HepG2 (cell line): ENCODE measurements at regions not wholly inside any gene's neighbourhood (a gene's known extent, or its start where the extent isn't known, plus 50 kb on each side); places are given as distances from the start of the nearest gene placed in this dataset.

Source experiments
- ATAC-seq: fragments of 200-7000 bp; cut with Tn5 transposase; 3 replicates; pipeline ENCODE4 v1.9.1; 2020; ENCODE audit warnings: mild to moderate bottlenecking, moderate library complexity
- BruUV-seq: library from RNA; stranded (reverse); fragments of 400-500 nt; replicated peaks from 2 replicates; lab custom pipeline; 2021; lab: Mats Ljungman, UMichigan
- CTCF ChIA-PET: fragments of 300-600 bp; formaldehyde crosslinking; extraction: SDS; loops from one replicate; lab custom pipeline; 2021; ENCODE audit warnings: low total read pairs, inconsistent platforms, low intra/inter-chr PET ratio; lab: Yijun Ruan, JAX
- POLR2A ChIA-PET: fragments of 350-600 bp; sonication (Branson Sonifier 250); formaldehyde crosslinking; loops from one replicate; lab custom pipeline; 2020; ENCODE audit warnings: antibody characterized with exemption, inconsistent platforms; lab: Yijun Ruan, JAX
- DNase-seq: peaks from one replicate; pipeline ENCODE4 v3.0.0-alpha.2; 2015; ENCODE audit warnings: low spot score
- FAIRE-seq: peaks from 3 replicates; lab custom pipeline; 2011; peaks lifted over from hg19 to GRCh38; lab: Jason Lieb, UNC
- H2AFZ ChIP-seq: one replicate; pipeline ENCODE4 v1.6.1; 2011; ENCODE audit warnings: low read length, inconsistent platforms
- H3K27ac ChIP-seq: fragments of 300-600 bp; 3 replicates; pipeline ENCODE4 v1.8.0; 2011; ENCODE audit warnings: mixed run types, mild to moderate bottlenecking, mixed read lengths, low read length, inconsistent platforms; ENCODE audit not compliant: insufficient read depth; ENCODE audit errors: extremely low read length
- H3K27me3 ChIP-seq, 2 experiments: fragments of 200-600 bp in 1 of 2; 2 replicates in 1 of 2; 3 replicates in 1 of 2; pipeline versions ENCODE4 v1.6.0 to v1.8.0; 2011; ENCODE audit warnings: low read length in 2 of 2, mild to moderate bottlenecking in 2 of 2, moderate library complexity in 2 of 2, inconsistent platforms in 1 of 2; ENCODE audit not compliant: insufficient read depth in 2 of 2, control insufficient read depth in 1 of 2
- H3K36me3 ChIP-seq, 2 experiments: fragments of 200-600 bp in 1 of 2; replicated peaks in 1 of 2; 2 replicates in 1 of 2; 3 replicates in 1 of 2; pipeline versions ENCODE4 v1.5.1 to v1.8.0; 2011; ENCODE audit warnings: low read length in 2 of 2, inconsistent platforms in 1 of 2; ENCODE audit not compliant: insufficient read depth in 2 of 2, control insufficient read depth in 1 of 2
- H3K4me1 ChIP-seq: 2 replicates; pipeline ENCODE4 v1.5.1; 2012; ENCODE audit warnings: low read length, inconsistent platforms; ENCODE audit not compliant: insufficient read depth
- H3K4me2 ChIP-seq: 2 replicates; pipeline ENCODE4 v1.6.0; 2011; ENCODE audit warnings: low read depth, low read length, inconsistent platforms
- H3K4me3 ChIP-seq, 3 experiments: fragments of 200-600 bp in 1 of 3; sonication (generic), shearing (Covaris generic) in 1 of 3; replicated peaks in 1 of 3; 2 replicates each; pipeline ENCODE4 v1.5.1; 2011 to 2016; ENCODE audit warnings: low read length in 3 of 3, inconsistent platforms in 2 of 3, low read depth in 2 of 3, mild to moderate bottlenecking in 2 of 3, control low read depth in 1 of 3, mixed read lengths in 1 of 3; ENCODE audit not compliant: insufficient read depth in 1 of 3
- H3K79me2 ChIP-seq: one replicate; pipeline ENCODE4 v1.6.1; 2011; ENCODE audit warnings: low read length, inconsistent platforms; ENCODE audit not compliant: insufficient read depth
- H3K9ac ChIP-seq: 2 replicates; pipeline ENCODE4 v1.6.0; 2011; ENCODE audit warnings: mild to moderate bottlenecking, low read depth, low read length, inconsistent platforms; ENCODE audit not compliant: insufficient read depth
- H3K9me3 ChIP-seq: 2 replicates; pipeline ENCODE4 v1.5.1; 2012; ENCODE audit warnings: mild to moderate bottlenecking, low read length
- H4K20me1 ChIP-seq: 2 replicates; pipeline ENCODE4 v1.6.0; 2011; ENCODE audit warnings: inconsistent platforms, mild to moderate bottlenecking, low read length, moderate library complexity; ENCODE audit not compliant: insufficient read depth
- ETV5 ChIP-seq: IDR thresholded peaks from 2 replicates; pipeline ENCODE4 v1.6.1; 2018; ENCODE audit warnings: missing biosample characterization, missing genetic modification reagents, inconsistent platforms, borderline replicate concordance
- GATAD2A ChIP-seq: IDR thresholded peaks from 2 replicates; pipeline ENCODE4 v1.6.1; 2016
- MIER3 ChIP-seq: IDR thresholded peaks from 2 replicates; pipeline ENCODE4 v1.6.1; 2016; ENCODE audit warnings: missing compliant biosample characterization, borderline replicate concordance
- NFRKB ChIP-seq: fragments of 450-650 bp; IDR thresholded peaks from 2 replicates; pipeline ENCODE4 v1.6.1; 2017
- NR2F2 ChIP-seq: IDR thresholded peaks from 2 replicates; pipeline ENCODE4 v1.6.1; 2012; ENCODE audit warnings: low read depth, inconsistent platforms, borderline replicate concordance
- PAF1 ChIP-seq: IDR thresholded peaks from 2 replicates; pipeline ENCODE4 v1.6.1; 2016; ENCODE audit warnings: missing genetic modification reagents, missing compliant biosample characterization
- PAWR ChIP-seq: sonication (generic); formaldehyde crosslinking; IDR thresholded peaks from 2 replicates; pipeline ENCODE4 v1.4.0; 2020; ENCODE audit warnings: missing genetic modification reagents, mild to moderate bottlenecking, borderline replicate concordance
- RCOR2 ChIP-seq: IDR thresholded peaks from 2 replicates; pipeline ENCODE4 v1.6.1; 2016; ENCODE audit warnings: missing biosample characterization, missing genetic modification reagents
- RFXAP ChIP-seq: sonication (generic); formaldehyde crosslinking; IDR thresholded peaks from 2 replicates; pipeline ENCODE4 v1.4.0; 2020; ENCODE audit warnings: missing genetic modification reagents, borderline replicate concordance
- SYNCRIP ChIP-seq: fragments of 200-400 bp; formaldehyde crosslinking; IDR thresholded peaks from 2 replicates; pipeline ENCODE4 v1.6.1; 2018; ENCODE audit warnings: mild to moderate bottlenecking, low read depth, low read length; ENCODE audit not compliant: insufficient read depth
- TARDBP ChIP-seq: sonication (generic); formaldehyde crosslinking; IDR thresholded peaks from 2 replicates; pipeline ENCODE4 v1.8.0; 2022; ENCODE audit warnings: mild to moderate bottlenecking, missing genetic modification reagents
- TBL1XR1 ChIP-seq: fragments of 150-350 bp; IDR thresholded peaks from 2 replicates; pipeline ENCODE4 v1.6.1; 2014; ENCODE audit warnings: borderline replicate concordance, low read length; ENCODE audit not compliant: partially characterized antibody
- YY1 ChIP-seq: IDR thresholded peaks from 2 replicates; pipeline ENCODE4 v1.6.1; 2011; ENCODE audit warnings: low read length, low read depth, moderate library complexity, mild to moderate bottlenecking; ENCODE audit not compliant: insufficient read depth, insufficient replicate concordance
- ZBTB8A ChIP-seq: sonication (generic); formaldehyde crosslinking; IDR thresholded peaks from 2 replicates; pipeline ENCODE4 v1.4.0; 2020; ENCODE audit warnings: mild to moderate bottlenecking, low read depth, missing genetic modification reagents, borderline replicate concordance
- ZNF143 ChIP-seq: sonication (generic); formaldehyde crosslinking; IDR thresholded peaks from 2 replicates; pipeline ENCODE4 v1.4.0; 2020; ENCODE audit warnings: missing genetic modification reagents
- ZNF317 ChIP-seq: sonication (generic); formaldehyde crosslinking; IDR thresholded peaks from 2 replicates; pipeline ENCODE4 v1.5.0; 2020; ENCODE audit warnings: mild to moderate bottlenecking, missing genetic modification reagents
- ZNF616 ChIP-seq: sonication (generic); formaldehyde crosslinking; IDR thresholded peaks from 2 replicates; pipeline ENCODE4 v1.5.0; 2020; ENCODE audit warnings: low read depth, mild to moderate bottlenecking, missing genetic modification reagents
- ZNF644 ChIP-seq: IDR thresholded peaks from 2 replicates; pipeline ENCODE4 v1.6.1; 2016; ENCODE audit warnings: low read depth
- WGBS: methylation state at CpG from one replicate; pipeline ENCODE4 v1.1.6; 2017; ENCODE audit warnings: low lambda C conversion rate; 5-methylcytosine and 5-hydroxymethylcytosine counted together
- in situ Hi-C: cut with HindIII; loops from 2 replicates; pipeline ENCODE4 v1.10.0; 2017; ENCODE audit warnings: low pct_unique_long_range_greater_than_20kb; ENCODE audit not compliant: extremely low pct_ligation_motif_present
- intact Hi-C: fragments of 100-400 bp; cut with micrococcal nuclease; formaldehyde crosslinking; loops from one replicate; pipeline ENCODE4 v1.10.0; 2022; ENCODE audit not compliant: unreplicated experiment
- TF ChIP-seq, protein P1 (sequence below): sonication (generic); formaldehyde crosslinking; IDR thresholded peaks from 2 replicates; pipeline ENCODE4 v1.4.0; 2020; ENCODE audit warnings: mild to moderate bottlenecking, missing genetic modification reagents
- TF ChIP-seq, protein P2 (sequence below): sonication (generic); formaldehyde crosslinking; IDR thresholded peaks from 2 replicates; pipeline ENCODE4 v1.5.0; 2020; ENCODE audit warnings: missing genetic modification reagents

DNA sequence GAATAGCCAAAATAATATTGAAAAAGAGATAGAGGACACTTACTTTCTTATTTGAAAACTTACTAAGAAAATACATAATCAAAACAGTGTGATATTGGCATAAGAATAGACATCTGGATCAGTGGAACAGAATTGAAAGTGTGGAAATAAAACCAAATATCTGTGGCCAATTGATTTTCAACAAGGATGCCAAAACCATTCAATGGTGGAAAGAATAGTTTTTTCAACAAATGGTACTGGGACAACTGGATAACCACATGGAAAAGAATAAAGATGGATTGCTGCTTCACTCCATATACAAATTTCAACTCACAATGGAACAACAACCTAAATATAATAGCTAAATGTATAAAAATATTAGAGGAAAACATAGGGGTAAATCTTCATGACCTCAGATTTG is 152.5 kb upstream of the GPR149 start:
- no peaks in the 10 kb centered on the region for H4K20me1 ChIP-seq
- no peak overlapping the region for H3K9ac ChIP-seq
- ATAC-seq (no peak), FAIRE-seq (no peak), DNase-seq (no peak)
- ChIA-PET POLR2A (no interaction called here), CTCF (no interaction called here)
- H2AFZ ChIP-seq = no peak overlapping the region
- in situ Hi-C loops (no loop called here), intact Hi-C loops (no loop called here)
- no peaks in the 10 kb centered on the region for H3K79me2 ChIP-seq
- no peaks in the 10 kb centered on the region for H3K27me3 ChIP-seq
- no peak overlapping the region for H3K27ac ChIP-seq
- no peaks in the 10 kb centered on the region for H3K4me1 ChIP-seq
- no peak overlapping the region for H3K4me2 ChIP-seq
- H3K9me3 ChIP-seq = no peaks in the 10 kb centered on the region
- H3K36me3 ChIP-seq = no peaks in the 10 kb centered on the region
- no TSS peak for BruUV-seq
- H3K4me3 ChIP-seq = no peak overlapping the region
- TF ChIP-seq TBL1XR1 = no peak
- TF ChIP-seq TARDBP (CRISPR knock-in tag) = no peak
- TF ChIP-seq RFXAP (CRISPR knock-in tag) = no peak
- TF ChIP-seq, protein P1, sequence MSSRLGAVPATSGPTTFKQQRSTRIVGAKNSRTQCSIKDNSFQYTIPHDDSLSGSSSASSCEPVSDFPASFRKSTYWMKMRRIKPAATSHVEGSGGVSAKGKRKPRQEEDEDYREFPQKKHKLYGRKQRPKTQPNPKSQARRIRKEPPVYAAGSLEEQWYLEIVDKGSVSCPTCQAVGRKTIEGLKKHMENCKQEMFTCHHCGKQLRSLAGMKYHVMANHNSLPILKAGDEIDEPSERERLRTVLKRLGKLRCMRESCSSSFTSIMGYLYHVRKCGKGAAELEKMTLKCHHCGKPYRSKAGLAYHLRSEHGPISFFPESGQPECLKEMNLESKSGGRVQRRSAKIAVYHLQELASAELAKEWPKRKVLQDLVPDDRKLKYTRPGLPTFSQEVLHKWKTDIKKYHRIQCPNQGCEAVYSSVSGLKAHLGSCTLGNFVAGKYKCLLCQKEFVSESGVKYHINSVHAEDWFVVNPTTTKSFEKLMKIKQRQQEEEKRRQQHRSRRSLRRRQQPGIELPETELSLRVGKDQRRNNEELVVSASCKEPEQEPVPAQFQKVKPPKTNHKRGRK = no peak
- no peak for TF ChIP-seq SYNCRIP

DNA sequence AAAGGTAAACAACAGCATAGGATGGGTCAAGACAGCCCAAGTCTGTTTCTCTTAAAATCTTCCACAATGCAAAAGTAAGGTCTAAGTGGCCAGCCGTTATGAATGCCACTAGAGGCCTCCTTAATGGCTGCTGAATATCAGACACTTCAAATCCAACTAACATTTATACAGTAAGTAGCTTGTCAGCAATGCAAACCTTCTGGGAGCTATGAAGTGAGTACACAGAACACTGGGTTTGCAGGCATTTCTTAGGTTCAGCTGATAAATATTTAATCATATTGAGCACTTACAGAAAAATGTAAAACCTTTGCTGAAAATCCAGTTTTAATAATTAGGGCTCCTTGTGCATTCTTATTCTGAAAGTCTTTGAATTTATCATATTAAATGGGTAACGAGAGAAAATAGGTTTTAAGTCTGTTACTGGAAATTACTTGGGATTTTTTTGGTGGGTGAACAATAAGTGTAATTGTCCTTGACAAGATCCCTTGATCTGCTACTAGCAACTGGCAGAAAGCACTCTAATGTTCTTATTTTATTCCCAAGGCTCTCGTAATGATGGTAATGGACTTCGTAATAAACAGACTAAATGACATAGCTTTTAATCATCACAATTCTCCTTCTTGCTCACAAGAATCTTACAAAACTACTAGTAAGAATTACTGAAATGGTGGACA is 141.7 kb upstream of the GPR149 start:
- intact Hi-C loops = no loop called here
- DNase-seq (no peak), FAIRE-seq (no peak), ATAC-seq (no peak)
- 4% methylated on average over 4 of the region's 4 CpGs for WGBS
- BruUV-seq = no TSS peak
- ChIA-PET CTCF (no interaction called here), POLR2A (no interaction called here)
- Histone ChIP-seq H3K4me3 (no peak overlapping the region), H3K27ac (no peak overlapping the region), H2AFZ (no peak overlapping the region), H3K27me3 (no peaks in the 10 kb centered on the region), H3K79me2 (no peaks in the 10 kb centered on the region), H3K4me1 (no peaks in the 10 kb centered on the region), H3K4me2 (no peak overlapping the region), H3K9me3 (peaks cover 17% of the 10 kb centered on the region; the same call in 1 of the 2 replicates), H3K36me3 (no peaks in the 10 kb centered on the region), H3K9ac (no peak overlapping the region), H4K20me1 (no peaks in the 10 kb centered on the region)
- in situ Hi-C loops = no loop called here
- TF ChIP-seq NR2F2 = no peak
- no peak for TF ChIP-seq MIER3 (CRISPR knock-in tag)
- no peak for TF ChIP-seq ZNF616
- no peak for TF ChIP-seq ZBTB8A
- TF ChIP-seq ZNF143 (CRISPR knock-in tag) = no peak
- TF ChIP-seq ETV5 (CRISPR knock-in tag) = no peak
- TF ChIP-seq PAF1 (CRISPR knock-in tag) = no peak
- no peak for TF ChIP-seq RCOR2
- TF ChIP-seq NFRKB = no peak
- no peak for TF ChIP-seq ZNF644 (CRISPR knock-in tag)
- no peak for TF ChIP-seq GATAD2A (CRISPR knock-in tag)
- no peak for TF ChIP-seq PAWR
- no peak for TF ChIP-seq YY1
- TF ChIP-seq, protein P2, sequence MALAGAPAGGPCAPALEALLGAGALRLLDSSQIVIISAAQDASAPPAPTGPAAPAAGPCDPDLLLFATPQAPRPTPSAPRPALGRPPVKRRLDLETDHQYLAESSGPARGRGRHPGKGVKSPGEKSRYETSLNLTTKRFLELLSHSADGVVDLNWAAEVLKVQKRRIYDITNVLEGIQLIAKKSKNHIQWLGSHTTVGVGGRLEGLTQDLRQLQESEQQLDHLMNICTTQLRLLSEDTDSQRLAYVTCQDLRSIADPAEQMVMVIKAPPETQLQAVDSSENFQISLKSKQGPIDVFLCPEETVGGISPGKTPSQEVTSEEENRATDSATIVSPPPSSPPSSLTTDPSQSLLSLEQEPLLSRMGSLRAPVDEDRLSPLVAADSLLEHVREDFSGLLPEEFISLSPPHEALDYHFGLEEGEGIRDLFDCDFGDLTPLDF = no peak
- no peak for TF ChIP-seq ZNF317 (CRISPR knock-in tag)
